Loucy (cell line): ENCODE measurements at regions not wholly inside any gene's neighbourhood (a gene's known extent, or its start where the extent isn't known, plus 50 kb on each side); places are given as distances from the start of the nearest gene placed in this dataset.

Experiments used
- EZH2phosphoT487 ChIP-seq: fragments of 200-600 bp; IDR thresholded peaks from 2 replicates; pipeline ENCODE4 v1.6.1; 2018; ENCODE audit warnings: antibody characterized with exemption, mild to moderate bottlenecking, moderate library complexity, borderline replicate concordance
- TF ChIP-seq, protein P1 (sequence below): fragments of 200-600 bp; sonication (generic); conservative IDR thresholded peaks from 2 replicates; pipeline ENCODE4 v1.5.1; 2014; ENCODE audit warnings: mild to moderate bottlenecking, antibody characterized with exemption, low read length

DNA sequence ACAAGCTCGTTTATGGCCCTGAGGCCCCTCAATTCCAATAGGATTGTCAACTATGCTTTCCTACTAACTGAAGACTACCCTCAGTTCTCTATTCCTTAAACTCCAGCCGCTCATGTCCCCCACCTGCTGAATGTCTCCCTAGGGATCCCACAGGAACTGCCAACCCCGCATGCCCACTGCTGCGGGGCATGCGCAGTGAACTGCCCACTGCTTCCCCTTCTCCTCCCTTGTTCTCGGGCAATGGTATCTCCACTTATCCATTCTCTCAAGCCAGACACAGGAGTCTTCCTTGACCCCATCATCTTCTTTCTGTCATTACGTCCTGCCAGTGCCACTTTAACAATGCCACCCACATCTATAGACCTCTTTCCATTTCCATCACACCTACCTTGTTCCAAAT, 90.0 kb downstream of the FGF18 start:
- TF ChIP-seq, protein P1, sequence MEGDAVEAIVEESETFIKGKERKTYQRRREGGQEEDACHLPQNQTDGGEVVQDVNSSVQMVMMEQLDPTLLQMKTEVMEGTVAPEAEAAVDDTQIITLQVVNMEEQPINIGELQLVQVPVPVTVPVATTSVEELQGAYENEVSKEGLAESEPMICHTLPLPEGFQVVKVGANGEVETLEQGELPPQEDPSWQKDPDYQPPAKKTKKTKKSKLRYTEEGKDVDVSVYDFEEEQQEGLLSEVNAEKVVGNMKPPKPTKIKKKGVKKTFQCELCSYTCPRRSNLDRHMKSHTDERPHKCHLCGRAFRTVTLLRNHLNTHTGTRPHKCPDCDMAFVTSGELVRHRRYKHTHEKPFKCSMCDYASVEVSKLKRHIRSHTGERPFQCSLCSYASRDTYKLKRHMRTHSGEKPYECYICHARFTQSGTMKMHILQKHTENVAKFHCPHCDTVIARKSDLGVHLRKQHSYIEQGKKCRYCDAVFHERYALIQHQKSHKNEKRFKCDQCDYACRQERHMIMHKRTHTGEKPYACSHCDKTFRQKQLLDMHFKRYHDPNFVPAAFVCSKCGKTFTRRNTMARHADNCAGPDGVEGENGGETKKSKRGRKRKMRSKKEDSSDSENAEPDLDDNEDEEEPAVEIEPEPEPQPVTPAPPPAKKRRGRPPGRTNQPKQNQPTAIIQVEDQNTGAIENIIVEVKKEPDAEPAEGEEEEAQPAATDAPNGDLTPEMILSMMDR, result no peak
- no peak for TF ChIP-seq EZH2phosphoT487
